IMR-90 (cell line): ENCODE measurements at regions not wholly inside any gene's neighbourhood (a gene's known extent, or its start where the extent isn't known, plus 50 kb on each side); places are given as distances from the start of the nearest gene placed in this dataset.

Experiments
- ATAC-seq: fragments of 200-7000 bp; cut with Tn5 transposase; 2 replicates; pipeline ENCODE4 v1.9.1; 2020; ENCODE audit warnings: low read depth, mild to moderate bottlenecking, moderate library complexity
- BruUV-seq: library from RNA; stranded (reverse); fragments of 400-500 nt; replicated peaks from 2 replicates; lab custom pipeline; 2021; lab: Mats Ljungman, UMichigan
- CTCF ChIA-PET: fragments of 300-600 bp; formaldehyde crosslinking; extraction: SDS; loops from one replicate; lab custom pipeline; 2021; ENCODE audit warnings: antibody characterized with exemption; lab: Yijun Ruan, JAX
- POLR2A ChIA-PET: fragments of 300-600 bp; sonication (Branson Sonifier 250); formaldehyde crosslinking; loops from one replicate; lab custom pipeline; 2022; ENCODE audit warnings: antibody characterized with exemption; ENCODE audit not compliant: unreplicated experiment; lab: Charles Lee
- DNase-seq: peaks from one replicate; pipeline ENCODE4 v3.0.0; 2013
- H2AFZ ChIP-seq: replicated peaks from 2 replicates; pipeline ENCODE3; 2013; ENCODE audit warnings: low read length, mild to moderate bottlenecking; ENCODE audit not compliant: poor library complexity
- H2AK5ac ChIP-seq: 2 replicates; pipeline ENCODE4 v1.6.1; 2013; ENCODE audit warnings: low read depth, low read length, inconsistent platforms
- H2AK9ac ChIP-seq: replicated peaks from 2 replicates; pipeline ENCODE3; 2013; ENCODE audit warnings: mild to moderate bottlenecking, low read depth, low read length, moderate library complexity; ENCODE audit not compliant: poor library complexity
- H2BK120ac ChIP-seq: 2 replicates; pipeline ENCODE4 v1.6.1; 2013; ENCODE audit warnings: low read depth, low read length, inconsistent platforms
- H2BK15ac ChIP-seq: 3 replicates; pipeline ENCODE4 v1.6.1; 2013; ENCODE audit warnings: low read depth, low read length, inconsistent platforms
- H2BK20ac ChIP-seq: 2 replicates; pipeline ENCODE4 v1.6.1; 2013; ENCODE audit warnings: low read depth, mild to moderate bottlenecking, inconsistent platforms, low read length, moderate library complexity
- H2BK5ac ChIP-seq: 2 replicates; pipeline ENCODE4 v1.6.1; 2013; ENCODE audit warnings: mild to moderate bottlenecking, low read depth, low read length, inconsistent platforms; ENCODE audit not compliant: poor library complexity, severe bottlenecking
- H3K14ac ChIP-seq: replicated peaks from 2 replicates; pipeline ENCODE4 v1.6.1; 2013; ENCODE audit warnings: low read depth, low read length, inconsistent platforms
- H3K18ac ChIP-seq: 2 replicates; pipeline ENCODE4 v1.6.1; 2013; ENCODE audit warnings: low read depth, low read length, control low read depth
- H3K23ac ChIP-seq: 2 replicates; pipeline ENCODE4 v1.6.1; 2013; ENCODE audit warnings: low read depth, low read length, inconsistent platforms
- H3K27ac ChIP-seq: 2 replicates; pipeline ENCODE4 v1.5.1; 2013; ENCODE audit warnings: mild to moderate bottlenecking, control low read depth, low read length; ENCODE audit not compliant: insufficient read depth
- H3K27me3 ChIP-seq: 2 replicates; pipeline ENCODE4 v1.6.1; 2013; ENCODE audit warnings: low read length; ENCODE audit not compliant: control insufficient read depth, insufficient read depth
- H3K36me3 ChIP-seq: 2 replicates; pipeline ENCODE4 v1.6.1; 2013; ENCODE audit warnings: low read length, mixed read lengths; ENCODE audit not compliant: control insufficient read depth, insufficient read depth
- H3K4ac ChIP-seq: 2 replicates; pipeline ENCODE4 v1.6.1; 2013; ENCODE audit warnings: low read depth, low read length, inconsistent platforms
- H3K4me1 ChIP-seq: 2 replicates; pipeline ENCODE4 v1.6.1; 2013; ENCODE audit warnings: low read length, mixed read lengths; ENCODE audit not compliant: control insufficient read depth, insufficient read depth
- H3K4me2 ChIP-seq: 2 replicates; pipeline ENCODE4 v1.6.1; 2013; ENCODE audit warnings: low read depth, mild to moderate bottlenecking, control low read depth, low read length, moderate library complexity
- H3K4me3 ChIP-seq: 2 replicates; pipeline ENCODE4 v1.5.1; 2013; ENCODE audit warnings: low read depth, mild to moderate bottlenecking, control low read depth, low read length, moderate library complexity; ENCODE audit not compliant: insufficient read depth
- H3K56ac ChIP-seq: 2 replicates; pipeline ENCODE4 v1.6.1; 2013; ENCODE audit warnings: low read length, inconsistent platforms; ENCODE audit not compliant: insufficient read depth; ENCODE audit errors: extremely low read depth
- H3K79me1 ChIP-seq, 2 experiments: 2 replicates each; pipeline ENCODE4 v1.6.1; 2013; ENCODE audit warnings: low read length in 2 of 2, inconsistent platforms in 1 of 2, low read depth in 1 of 2
- H3K9ac ChIP-seq: 2 replicates; pipeline ENCODE4 v1.6.1; 2013; ENCODE audit warnings: low read depth, low read length, control low read depth
- H3K9me1 ChIP-seq: 2 replicates; pipeline ENCODE4 v1.6.1; 2013; ENCODE audit warnings: low read length, inconsistent platforms; ENCODE audit not compliant: insufficient read depth
- H3K9me3 ChIP-seq: 2 replicates; pipeline ENCODE4 v1.6.1; 2013; ENCODE audit warnings: low read length; ENCODE audit not compliant: control insufficient read depth, insufficient read depth
- H4K20me1 ChIP-seq: 2 replicates; pipeline ENCODE4 v1.6.1; 2013; ENCODE audit warnings: low read length, inconsistent platforms; ENCODE audit not compliant: insufficient read depth
- H4K5ac ChIP-seq: 2 replicates; pipeline ENCODE4 v1.6.1; 2013; ENCODE audit warnings: mild to moderate bottlenecking, low read depth, low read length, control low read depth
- H4K8ac ChIP-seq, 2 experiments: 2 replicates each; pipeline ENCODE4 v1.6.1; 2013; ENCODE audit warnings: low read depth in 2 of 2, low read length in 2 of 2, control low read depth in 1 of 2, inconsistent platforms in 1 of 2
- H4K91ac ChIP-seq: 2 replicates; pipeline ENCODE4 v1.6.1; 2013; ENCODE audit warnings: low read depth, low read length, inconsistent platforms; ENCODE audit not compliant: insufficient read depth
- BHLHE40 ChIP-seq: fragments of 150-350 bp; IDR thresholded peaks from 2 replicates; pipeline ENCODE4 v1.6.1; 2016; ENCODE audit warnings: mild to moderate bottlenecking, low read depth, low read length
- CHD1 ChIP-seq: IDR thresholded peaks from 2 replicates; pipeline ENCODE4 v1.6.1; 2012; ENCODE audit warnings: low read depth, low read length, improper control_type of control experiment
- CTCF ChIP-seq: conservative IDR thresholded peaks from 2 replicates; pipeline ENCODE4 v1.5.1; 2012; ENCODE audit warnings: mild to moderate bottlenecking, low read depth, low read length, improper control_type of control experiment
- ELK1 ChIP-seq: fragments of 150-350 bp; IDR thresholded peaks from 2 replicates; pipeline ENCODE4 v1.6.1; 2016; ENCODE audit warnings: low read depth, mild to moderate bottlenecking, low read length, moderate library complexity, borderline replicate concordance
- MAFK ChIP-seq: IDR thresholded peaks from 2 replicates; pipeline ENCODE4 v1.6.1; 2012; ENCODE audit warnings: low read depth, low read length, improper control_type of control experiment
- MXI1 ChIP-seq: IDR thresholded peaks from 2 replicates; pipeline ENCODE4 v1.6.1; 2012; ENCODE audit warnings: low read depth, mild to moderate bottlenecking, low read length, moderate library complexity, borderline replicate concordance
- POLR2A ChIP-seq: IDR thresholded peaks from 2 replicates; pipeline ENCODE4 v1.6.1; 2012; ENCODE audit warnings: mild to moderate bottlenecking, low read depth, low read length
- RAD21 ChIP-seq: IDR thresholded peaks from 2 replicates; pipeline ENCODE4 v1.6.1; 2012; ENCODE audit warnings: low read length, improper control_type of control experiment
- RFX5 ChIP-seq: IDR thresholded peaks from 2 replicates; pipeline ENCODE4 v1.8.0; 2012; ENCODE audit warnings: low read depth, mild to moderate bottlenecking, low read length, moderate library complexity
- USF2 ChIP-seq: fragments of 150-350 bp; IDR thresholded peaks from 2 replicates; pipeline ENCODE4 v1.6.1; 2017; ENCODE audit warnings: mild to moderate bottlenecking, antibody characterized with exemption, low read length, low read depth
- WGBS, 2 experiments: methylation state at CpG; one replicate each; pipeline versions ENCODE4 v1.1.5 to v1.1.7; 2013; ENCODE audit warnings: missing lambda C conversion rate in 2 of 2; ENCODE audit not compliant: insufficient read length in 1 of 2; ENCODE audit errors: extremely low coverage in 2 of 2; 5-methylcytosine and 5-hydroxymethylcytosine counted together
- dilution Hi-C: fragments of 300-500 bp; cut with HindIII; formaldehyde crosslinking; loops from one replicate; pipeline ENCODE4 v1.14.3; 2018; ENCODE audit warnings: low sequenced_read_pairs; ENCODE audit not compliant: unreplicated experiment
- in situ Hi-C: fragments of 300-500 bp; cut with MboI; formaldehyde crosslinking; loops from 3 replicates; pipeline ENCODE4 v1.14.3; 2019; ENCODE audit warnings: low sequenced_read_pairs, inconsistent platforms, mixed read lengths
- intact Hi-C: fragments of 100-400 bp; cut with micrococcal nuclease; formaldehyde crosslinking; loops from 2 replicates; pipeline ENCODE4 v1.10.0; 2022

- no peak overlapping the region for H3K9ac ChIP-seq
- no peak overlapping the region for H3K14ac ChIP-seq
- no peak overlapping the region for H2AFZ ChIP-seq
- H3K4ac ChIP-seq, result no peak overlapping the region
- no peaks in the 10 kb centered on the region for H3K79me1 ChIP-seq
- H2AK5ac ChIP-seq, result no peak overlapping the region
- H3K9me3 ChIP-seq, result peaks cover 20% of the 10 kb centered on the region
- no peak overlapping the region for H2BK15ac ChIP-seq
- H3K9me1 ChIP-seq, result no peaks in the 10 kb centered on the region
- ChIA-PET CTCF (no interaction called here), POLR2A (no interaction called here)
- no peak for DNase-seq
- no peaks in the 10 kb centered on the region for H3K4me1 ChIP-seq
- no peak overlapping the region for H2AK9ac ChIP-seq
- 68% methylated on average over 10 of the region's 23 CpGs; no CpG with 5 or more reads in 1 of the 2 experiments for WGBS, 2 experiments
- H3K4me3 ChIP-seq, result no peak overlapping the region
- H4K91ac ChIP-seq, result no peak overlapping the region
- H4K8ac ChIP-seq, result no peak overlapping the region
- H2BK20ac ChIP-seq, result no peak overlapping the region
- no peak overlapping the region for H3K27ac ChIP-seq
- in situ Hi-C loops, result no loop called here
- no peak overlapping the region for H2BK120ac ChIP-seq
- TF ChIP-seq CHD1 (no peak), CTCF (no peak), BHLHE40 (no peak), POLR2A (no peak), RAD21 (no peak), RFX5 (no peak), ELK1 (no peak), MAFK (no peak), MXI1 (no peak), USF2 (no peak)
- H4K5ac ChIP-seq, result no peak overlapping the region
- H3K36me3 ChIP-seq, result no peaks in the 10 kb centered on the region
- H3K27me3 ChIP-seq, result no peaks in the 10 kb centered on the region
- BruUV-seq, result no TSS peak
- H3K18ac ChIP-seq, result no peak overlapping the region
- no peak overlapping the region for H3K23ac ChIP-seq
- H2BK5ac ChIP-seq, result no peak overlapping the region
- intact Hi-C loops, result no loop called here
- no peak for ATAC-seq
- dilution Hi-C loops, result no loop called here
- no peaks in the 10 kb centered on the region for H4K20me1 ChIP-seq
- H3K4me2 ChIP-seq, result no peak overlapping the region
- no peak overlapping the region for H3K56ac ChIP-seq
These were observed 998.6 kb upstream of the NCAM2 start for GRCh38 chr21:19999369-20000272.
